Right lobe of liver (tissue), 6 donors: ENCODE measurements at regions not wholly inside any gene's neighbourhood (a gene's known extent, or its start where the extent isn't known, plus 50 kb on each side); places are given as distances from the start of the nearest gene placed in this dataset.

Experiments used
- ATAC-seq, 4 donors: fragments of 200-7000 bp; cut with Tn5 transposase; one replicate each; pipeline ENCODE4 v1.9.1; 2020; ENCODE audit warnings: mild to moderate bottlenecking in 4 of 4, moderate library complexity in 4 of 4
- DNase-seq, 3 donors: peaks; one replicate each; pipeline ENCODE4 v3.0.0-alpha.2; 2020
- H3K27ac ChIP-seq, 3 donors: fragments of 200-600 bp; one replicate each; pipeline ENCODE4 v1.8.0; 2022
- H3K27me3 ChIP-seq, 2 donors: fragments of 200-600 bp; one replicate each; pipeline ENCODE4 v1.8.0; 2022
- H3K36me3 ChIP-seq, 4 donors: fragments of 200-600 bp; sonication (generic) in 1 of 4; one replicate each; pipeline versions ENCODE4 v1.5.1 to v1.8.0; 2017 to 2022; ENCODE audit warnings: control low read depth in 1 of 4
- H3K4me1 ChIP-seq, 4 donors: fragments of 200-600 bp; sonication (generic) in 1 of 4; one replicate each; pipeline versions ENCODE4 v1.5.1 to v1.8.0; 2017 to 2022; ENCODE audit warnings: control low read depth in 1 of 4
- H3K4me3 ChIP-seq, 3 donors: fragments of 200-600 bp; one replicate each; pipeline ENCODE4 v1.8.0; 2022
- H3K9me3 ChIP-seq, 4 donors: fragments of 200-600 bp; sonication (generic) in 1 of 4; one replicate each; pipeline versions ENCODE4 v1.5.1 to v1.8.0; 2017 to 2022; ENCODE audit warnings: control low read depth in 1 of 4
- POLR2A ChIP-seq: fragments of 450-650 bp; IDR thresholded peaks from one replicate; pipeline ENCODE4 v1.6.1; 2017; ENCODE audit warnings: antibody characterized with exemption, mild to moderate bottlenecking
- WGBS: methylation state at CpG from one replicate; pipeline ENCODE4 v1.1.6; 2018; ENCODE audit warnings: low coverage, low lambda C conversion rate; ENCODE audit not compliant: insufficient coverage; ENCODE audit errors: missing lambda C conversion rate; 5-methylcytosine and 5-hydroxymethylcytosine counted together
- intact Hi-C, 2 donors: fragments of 100-400 bp; cut with DNase I; formaldehyde crosslinking; loops; one replicate each; pipeline versions ENCODE4 v1.11.2 to v1.14.1; 2022
- TF ChIP-seq, protein P1 (sequence below), 4 donors: fragments of 200-600 bp in 3 of 4; fragments of 450-650 bp in 1 of 4; IDR thresholded peaks; one replicate each; pipeline versions ENCODE4 v1.5.1 to v1.8.0; 2016 to 2022; ENCODE audit warnings: antibody characterized with exemption in 4 of 4, mild to moderate bottlenecking in 2 of 4
- donor health status: DM: no; HTN: yes; CAD: no.
- donor health status: DM: no; HTN: no; CAD: no.
- donor health status: DM: no; HTN: no; CAD: no.
- donor health status: DM: no; HTN: yes; CAD: no.
- donor health status: DM: no; HTN: yes; CAD: no.

DNA sequence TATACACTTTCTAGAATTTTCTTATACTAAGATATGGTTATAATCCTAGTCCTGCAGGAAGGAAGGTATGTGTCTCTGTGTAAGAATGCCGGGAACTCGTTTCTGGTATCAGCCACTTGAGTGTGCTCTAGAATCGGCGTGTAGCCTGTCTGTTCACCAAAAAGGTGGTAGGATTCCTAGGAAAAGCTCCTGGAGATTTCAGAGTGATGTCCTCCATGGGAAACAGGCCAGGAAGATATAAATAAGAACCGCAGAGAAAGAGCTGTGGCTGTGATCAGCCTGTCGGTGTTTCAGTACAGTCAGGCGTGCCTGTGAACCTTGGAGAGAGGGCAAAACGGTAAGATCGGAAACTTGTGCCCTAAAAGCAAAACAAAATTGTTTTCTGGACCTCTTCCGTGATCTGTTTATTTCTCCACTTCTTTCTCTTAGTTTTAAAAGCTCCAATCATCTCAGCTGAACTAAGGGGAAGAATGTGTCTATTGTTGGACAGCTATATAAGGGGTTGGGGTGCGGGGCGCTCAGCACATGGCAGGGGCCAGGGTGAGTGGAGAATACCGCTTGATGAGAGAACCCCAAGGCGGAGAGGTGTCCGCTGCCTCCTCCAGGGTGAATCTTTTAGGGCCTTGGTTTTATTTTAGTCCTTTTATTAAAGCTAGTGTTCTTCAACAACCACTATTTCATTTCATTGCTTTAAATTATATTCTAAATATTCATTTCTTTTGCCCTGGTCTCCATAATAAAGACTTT is 303.8 kb upstream of the TENM3 start:
- Histone ChIP-seq H3K27me3 (no peaks in the 10 kb centered on the region), H3K4me3 (no peak overlapping the region), H3K36me3 (no peaks in the 10 kb centered on the region), H3K4me1 (no peaks in the 10 kb centered on the region), H3K27ac (no peak overlapping the region), H3K9me3 (no peaks in the 10 kb centered on the region)
- WGBS = 56% methylated on average over 15 of the region's 15 CpGs
- no peak for ATAC-seq
- DNase-seq = no peak
- TF ChIP-seq, protein P1, sequence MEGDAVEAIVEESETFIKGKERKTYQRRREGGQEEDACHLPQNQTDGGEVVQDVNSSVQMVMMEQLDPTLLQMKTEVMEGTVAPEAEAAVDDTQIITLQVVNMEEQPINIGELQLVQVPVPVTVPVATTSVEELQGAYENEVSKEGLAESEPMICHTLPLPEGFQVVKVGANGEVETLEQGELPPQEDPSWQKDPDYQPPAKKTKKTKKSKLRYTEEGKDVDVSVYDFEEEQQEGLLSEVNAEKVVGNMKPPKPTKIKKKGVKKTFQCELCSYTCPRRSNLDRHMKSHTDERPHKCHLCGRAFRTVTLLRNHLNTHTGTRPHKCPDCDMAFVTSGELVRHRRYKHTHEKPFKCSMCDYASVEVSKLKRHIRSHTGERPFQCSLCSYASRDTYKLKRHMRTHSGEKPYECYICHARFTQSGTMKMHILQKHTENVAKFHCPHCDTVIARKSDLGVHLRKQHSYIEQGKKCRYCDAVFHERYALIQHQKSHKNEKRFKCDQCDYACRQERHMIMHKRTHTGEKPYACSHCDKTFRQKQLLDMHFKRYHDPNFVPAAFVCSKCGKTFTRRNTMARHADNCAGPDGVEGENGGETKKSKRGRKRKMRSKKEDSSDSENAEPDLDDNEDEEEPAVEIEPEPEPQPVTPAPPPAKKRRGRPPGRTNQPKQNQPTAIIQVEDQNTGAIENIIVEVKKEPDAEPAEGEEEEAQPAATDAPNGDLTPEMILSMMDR (IDR thresholded peaks at IDR 0.05) = no peak
- TF ChIP-seq POLR2A = no peak
- intact Hi-C loops = no loop called here

DNA sequence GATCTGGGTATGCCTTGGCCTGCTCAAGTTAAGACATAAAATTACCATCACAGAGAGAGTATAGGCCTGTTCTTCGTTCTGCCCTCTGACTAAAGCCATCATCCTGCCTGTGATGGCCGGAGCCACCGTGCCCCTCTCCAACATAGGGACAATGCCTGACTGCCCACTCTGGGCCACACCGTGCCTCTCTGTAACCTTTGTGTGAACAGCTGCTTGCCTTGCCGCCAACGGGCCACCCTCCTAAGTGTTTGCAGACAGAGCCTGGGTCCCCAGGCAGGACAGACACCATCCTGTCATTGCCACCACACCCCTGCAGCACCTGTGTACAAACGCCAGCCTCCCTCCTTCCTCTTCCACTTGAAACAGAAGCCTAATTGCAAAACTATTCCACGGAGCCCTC is 298.7 kb upstream of the TENM3 start:
- ATAC-seq = no peak

DNA sequence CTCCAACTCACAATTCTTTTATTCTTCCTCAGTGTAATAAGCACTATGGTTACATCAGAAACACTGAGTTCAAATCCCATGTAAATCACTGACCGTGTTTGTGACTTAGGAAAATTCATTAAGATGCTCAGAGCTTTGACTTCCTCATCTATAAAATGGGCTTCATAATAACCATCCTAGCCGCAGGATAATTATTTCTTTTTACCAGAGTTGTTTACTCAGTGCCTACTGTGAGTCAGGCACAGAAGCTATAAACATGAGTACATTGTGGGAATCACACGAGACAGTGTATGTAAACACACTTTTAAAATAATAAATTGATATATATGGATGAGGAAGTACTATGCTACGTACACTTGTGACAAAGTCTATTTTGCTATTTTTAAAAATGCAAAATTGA is 296.3 kb upstream of the TENM3 start:
- no peak overlapping the region for H3K4me3 ChIP-seq
- TF ChIP-seq, protein P1 (IDR thresholded peaks at IDR 0.05) = no peak
- TF ChIP-seq POLR2A = no peak
- H3K36me3 ChIP-seq = no peaks in the 10 kb centered on the region
- intact Hi-C loops = no loop called here
- H3K9me3 ChIP-seq = no peaks in the 10 kb centered on the region
- no peak overlapping the region for H3K27ac ChIP-seq
- DNase-seq (no peak), ATAC-seq (no peak)
- H3K27me3 ChIP-seq = no peaks in the 10 kb centered on the region
- no peaks in the 10 kb centered on the region for H3K4me1 ChIP-seq
- 38% methylated on average over 4 of the region's 4 CpGs for WGBS

More for the DNA sequence above, 298.7 kb upstream of the TENM3 start:
- Histone ChIP-seq H3K4me1 (no peaks in the 10 kb centered on the region), H3K27me3 (no peaks in the 10 kb centered on the region), H3K4me3 (no peak overlapping the region), H3K27ac (no peak overlapping the region), H3K9me3 (no peaks in the 10 kb centered on the region), H3K36me3 (no peaks in the 10 kb centered on the region)
- DNase-seq = no peak
- WGBS = 60% methylated on average over 4 of the region's 8 CpGs
- TF ChIP-seq, protein P1 (IDR thresholded peaks at IDR 0.05) = no peak
- intact Hi-C loops = no loop called here

DNA sequence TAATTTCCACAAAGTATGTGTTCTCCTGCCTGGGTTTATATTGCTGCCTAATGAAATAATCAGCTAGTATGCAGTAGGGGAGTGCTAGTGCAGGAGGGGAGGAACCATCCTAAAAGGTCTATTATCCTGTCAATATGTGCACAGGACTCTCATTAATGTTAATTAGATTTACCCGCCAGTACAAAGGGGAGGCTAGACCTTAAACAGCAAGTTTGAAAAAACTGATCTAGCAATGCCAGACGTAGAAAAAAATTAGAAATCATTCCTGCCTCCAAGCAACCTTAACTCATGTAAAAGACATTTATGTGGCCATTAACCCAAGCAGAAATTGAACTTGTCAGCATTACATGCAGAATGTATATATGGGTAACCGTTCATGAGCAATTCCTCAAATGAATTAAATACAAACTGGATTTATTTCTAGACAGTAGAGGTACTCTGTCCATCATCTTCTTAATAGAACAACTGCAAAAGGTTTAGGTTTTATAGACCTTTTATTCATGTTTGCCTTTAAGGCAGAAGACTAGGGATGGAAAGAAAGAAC is 294.3 kb upstream of the TENM3 start:
- intact Hi-C loops = no loop called here
- WGBS = 20% methylated on average over 3 of the region's 3 CpGs

More for the DNA sequence above, 294.3 kb upstream of the TENM3 start:
- DNase-seq = no peak
- TF ChIP-seq, protein P1 (IDR thresholded peaks at IDR 0.05) = no peak
- no peak for TF ChIP-seq POLR2A
- Histone ChIP-seq H3K4me3 (no peak overlapping the region), H3K27ac (no peak overlapping the region), H3K27me3 (no peaks in the 10 kb centered on the region), H3K36me3 (no peaks in the 10 kb centered on the region), H3K4me1 (no peaks in the 10 kb centered on the region), H3K9me3 (no peaks in the 10 kb centered on the region)
- no peak for ATAC-seq
